ENCODE measurements at regions not wholly inside any gene's neighbourhood (a gene's known extent, or its start where the extent isn't known, plus 50 kb on each side); places are given as distances from the start of the nearest gene placed in this dataset.

- TF ChIP-seq, protein P1, sequence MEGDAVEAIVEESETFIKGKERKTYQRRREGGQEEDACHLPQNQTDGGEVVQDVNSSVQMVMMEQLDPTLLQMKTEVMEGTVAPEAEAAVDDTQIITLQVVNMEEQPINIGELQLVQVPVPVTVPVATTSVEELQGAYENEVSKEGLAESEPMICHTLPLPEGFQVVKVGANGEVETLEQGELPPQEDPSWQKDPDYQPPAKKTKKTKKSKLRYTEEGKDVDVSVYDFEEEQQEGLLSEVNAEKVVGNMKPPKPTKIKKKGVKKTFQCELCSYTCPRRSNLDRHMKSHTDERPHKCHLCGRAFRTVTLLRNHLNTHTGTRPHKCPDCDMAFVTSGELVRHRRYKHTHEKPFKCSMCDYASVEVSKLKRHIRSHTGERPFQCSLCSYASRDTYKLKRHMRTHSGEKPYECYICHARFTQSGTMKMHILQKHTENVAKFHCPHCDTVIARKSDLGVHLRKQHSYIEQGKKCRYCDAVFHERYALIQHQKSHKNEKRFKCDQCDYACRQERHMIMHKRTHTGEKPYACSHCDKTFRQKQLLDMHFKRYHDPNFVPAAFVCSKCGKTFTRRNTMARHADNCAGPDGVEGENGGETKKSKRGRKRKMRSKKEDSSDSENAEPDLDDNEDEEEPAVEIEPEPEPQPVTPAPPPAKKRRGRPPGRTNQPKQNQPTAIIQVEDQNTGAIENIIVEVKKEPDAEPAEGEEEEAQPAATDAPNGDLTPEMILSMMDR (IDR thresholded peaks at IDR 0.05; ENCODE audit: borderline replicate concordance, extremely low read depth, low read length, poor library complexity, severe bottlenecking), result no peak
- no peak for TF ChIP-seq EZH2 (IDR thresholded peaks at IDR 0.05; ENCODE audit: borderline replicate concordance, low read depth, low read length, severe bottlenecking)
These were observed 617.0 kb upstream of the CDH18 start for GRCh38 chr5:20604992-20605391.

Measured in DND-41 (cell line).